GM21786 (cell line): ENCODE measurements at regions not wholly inside any gene's neighbourhood (a gene's known extent, or its start where the extent isn't known, plus 50 kb on each side); places are given as distances from the start of the nearest gene placed in this dataset.
A peak's percentile ranks its signal among the peaks of the same experiment; 100 is the strongest.
"Not testable (repeated sequence)": the region's sequence is repeated elsewhere in the genome, so short reads cannot be mapped to it uniquely, and the experiment has no call there.

Source experiments
- ATAC-seq: cut with Tn5 transposase; IDR thresholded peaks from one replicate; pipeline ENCODE4 v1.9.1; 2021; ENCODE audit not compliant: unreplicated experiment

GRCh38 chr14:39734306-39734705 lies 302.1 kb upstream of the FBXO33 start:
- no peak for ATAC-seq

DNA sequence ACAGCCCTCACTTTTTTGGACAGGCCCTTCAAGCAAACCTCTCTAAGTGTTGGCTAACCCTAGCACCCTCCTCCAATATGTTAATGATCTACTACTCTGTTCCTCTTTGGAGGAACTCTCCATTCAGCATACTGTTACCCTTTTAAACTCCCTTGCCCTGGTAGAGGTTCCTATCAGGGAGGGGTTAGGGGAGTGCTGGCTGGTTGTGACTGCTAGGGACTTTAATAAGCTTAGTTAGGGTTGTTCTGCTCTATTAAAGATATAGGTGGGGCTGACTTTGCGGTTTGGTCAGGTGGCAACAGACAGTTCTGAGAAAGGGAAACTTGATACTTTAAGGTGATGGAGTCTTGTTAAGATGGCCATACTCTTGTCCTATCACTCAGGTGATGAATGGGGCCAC lies 301.5 kb upstream of the FBXO33 start:
- peak; percentile 65 for ATAC-seq

DNA sequence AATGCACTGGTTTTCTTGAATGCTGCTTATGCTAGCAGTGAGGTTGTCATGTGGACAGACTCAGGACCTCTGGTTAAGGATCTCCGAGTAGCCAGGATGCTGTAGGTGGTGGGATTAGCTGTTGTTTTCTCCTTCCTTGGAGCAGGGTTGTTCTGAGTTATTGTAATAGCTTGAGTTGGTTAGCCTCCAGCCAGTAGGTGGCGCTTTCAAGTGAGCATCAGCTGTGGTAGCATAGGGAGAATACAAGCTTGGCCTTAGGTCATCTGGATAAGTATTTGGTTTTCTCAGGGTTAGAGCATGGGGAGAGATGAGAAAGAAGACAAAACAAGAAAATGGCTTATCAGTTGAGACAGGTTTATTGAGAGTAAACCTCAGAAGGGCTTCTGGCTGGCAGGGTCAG lies 299.7 kb upstream of the FBXO33 start:
- no peak for ATAC-seq

DNA sequence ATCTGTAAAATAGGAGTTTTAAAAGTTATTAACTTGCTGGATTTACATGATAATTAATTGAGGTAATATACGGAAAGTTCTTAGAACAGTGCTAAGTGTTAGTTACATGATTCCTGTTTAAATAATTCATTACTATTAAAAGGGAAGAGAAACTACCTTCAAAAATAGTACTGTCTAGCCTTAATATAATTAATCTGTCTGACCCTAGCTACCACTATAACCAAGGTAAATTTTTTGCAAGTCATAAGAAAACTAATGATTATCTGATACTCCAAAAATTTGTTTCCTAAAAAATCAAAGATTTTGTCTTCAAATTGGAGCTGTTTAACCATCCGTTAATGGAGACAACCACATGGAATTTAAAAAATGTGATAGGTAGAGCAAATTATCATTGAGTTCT lies 294.3 kb upstream of the FBXO33 start:
- no peak for ATAC-seq

- ATAC-seq = no peak
Observed at GRCh38 chr14:39722547-39723273, 290.5 kb upstream of the FBXO33 start.

GRCh38 chr14:39716987-39717570 lies 284.8 kb upstream of the FBXO33 start:
- no peak for ATAC-seq

GRCh38 chr14:39712293-39712999 lies 280.2 kb upstream of the FBXO33 start:
- ATAC-seq = no peak

DNA sequence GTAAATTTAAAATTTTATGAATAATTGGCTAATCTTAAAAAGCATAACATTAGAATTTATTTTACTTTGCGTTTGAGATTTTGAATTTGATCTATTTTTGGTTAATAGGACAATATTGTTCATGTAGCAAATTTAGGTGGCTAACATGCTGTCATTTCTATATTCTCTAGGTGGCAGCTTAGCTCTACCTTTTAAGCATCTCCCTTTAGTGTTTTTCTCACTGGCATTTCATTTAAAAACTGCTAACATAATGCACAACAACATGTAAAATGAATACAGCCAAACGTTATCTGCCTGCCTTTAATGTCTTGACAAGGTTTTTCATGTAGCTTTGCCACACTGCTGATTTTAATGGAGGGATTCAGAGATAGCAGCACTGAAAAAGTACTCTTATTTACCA lies 272.4 kb upstream of the FBXO33 start:
- no peak for ATAC-seq

GRCh38 chr14:39694341-39694740 lies 262.1 kb upstream of the FBXO33 start:
- no peak for ATAC-seq

DNA sequence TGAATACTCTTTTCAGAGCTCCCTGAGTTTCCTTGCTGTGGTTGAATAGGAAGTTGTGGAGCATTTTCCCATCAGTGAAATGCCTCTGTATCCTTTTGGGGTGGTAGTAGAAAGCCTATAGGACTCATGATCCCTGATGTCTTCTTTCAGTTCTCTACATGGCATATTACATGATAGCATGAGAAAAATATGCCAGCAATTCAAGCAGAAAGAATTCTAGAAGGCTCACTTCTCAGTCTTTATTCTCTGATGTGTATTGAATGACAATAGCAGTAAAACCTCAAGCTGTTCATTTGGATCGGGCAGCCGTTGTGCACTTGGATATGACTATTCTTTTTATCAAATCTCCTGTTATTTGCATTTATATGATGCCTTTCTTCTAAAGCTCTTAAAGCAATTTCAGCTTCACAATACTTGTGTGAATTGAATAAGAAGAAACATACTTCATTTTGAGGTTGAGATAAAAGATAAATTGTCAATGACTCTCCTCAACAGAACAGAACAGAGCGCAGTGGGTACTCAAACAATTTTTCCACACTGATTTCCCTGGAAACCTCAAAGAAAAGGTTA lies 251.5 kb upstream of the FBXO33 start:
- ATAC-seq = no peak

GRCh38 chr14:39682582-39682981 lies 250.3 kb upstream of the FBXO33 start:
- no peak for ATAC-seq

- no peak for ATAC-seq
Observed at GRCh38 chr14:39681782-39682399, 249.7 kb upstream of the FBXO33 start.

DNA sequence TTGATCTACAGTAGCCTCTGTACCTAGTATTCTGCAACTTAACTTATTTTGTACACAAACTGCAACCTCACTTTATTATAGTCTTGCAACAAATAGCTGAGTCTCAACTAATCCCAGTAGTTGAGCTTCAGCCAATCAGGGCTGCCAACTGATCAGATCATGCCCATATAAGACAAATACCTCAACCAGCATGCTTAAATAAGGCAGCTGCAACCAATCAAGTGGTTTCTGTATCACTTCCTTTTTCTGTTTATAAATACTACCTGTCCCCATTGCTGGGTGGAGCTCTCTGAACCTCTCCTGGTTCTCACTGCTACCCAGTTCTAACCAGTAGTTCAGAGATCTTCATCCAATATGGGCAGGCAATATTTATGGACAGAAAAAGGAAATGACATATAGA lies 248.5 kb upstream of the FBXO33 start:
- peak; percentile 87 for ATAC-seq

DNA sequence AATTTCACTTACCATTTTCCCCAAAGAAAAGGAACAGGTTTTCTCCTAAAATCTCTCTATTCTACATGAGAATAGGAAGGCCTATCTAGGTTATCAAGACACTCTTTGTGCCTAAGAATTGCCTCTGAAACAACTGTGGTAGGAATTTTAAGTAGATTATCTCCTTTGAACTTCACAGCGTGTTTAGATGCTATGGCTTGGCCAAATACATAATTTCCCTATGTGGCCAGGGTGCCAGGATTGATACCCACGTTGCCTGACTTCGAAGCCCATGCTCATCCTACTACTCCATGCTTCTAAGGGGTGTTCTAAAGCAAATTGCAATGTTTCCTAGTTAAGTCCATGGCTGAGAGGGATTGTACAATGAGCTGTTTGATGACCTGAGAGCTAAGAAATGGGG lies 241.5 kb upstream of the FBXO33 start:
- no peak for ATAC-seq

GRCh38 chr14:39673270-39673711 lies 241.1 kb upstream of the FBXO33 start:
- ATAC-seq = no peak

- no peak for ATAC-seq
Observed at GRCh38 chr14:39668449-39668848, 236.2 kb upstream of the FBXO33 start.

- no peak for ATAC-seq
Observed at GRCh38 chr14:39666386-39666785, 234.2 kb upstream of the FBXO33 start.

DNA sequence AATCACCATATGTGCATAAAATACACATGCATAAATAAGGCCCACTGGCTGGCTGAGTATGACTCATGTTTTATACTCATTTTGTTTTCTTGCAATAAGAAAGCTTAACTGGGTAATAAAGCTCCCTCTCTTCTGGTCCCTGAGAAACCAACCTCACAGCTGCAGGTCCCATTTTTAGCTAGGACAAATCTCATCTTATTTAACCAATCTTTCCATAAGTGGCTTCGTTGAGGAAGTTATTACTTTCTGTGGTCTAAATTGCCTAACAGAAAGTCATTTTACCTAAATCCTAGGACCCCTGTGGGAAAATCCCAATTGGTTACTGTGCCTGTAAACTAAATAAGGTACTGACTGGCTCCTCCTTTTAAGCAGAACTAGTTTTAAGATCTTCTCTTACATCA lies 232.8 kb upstream of the FBXO33 start:
- ATAC-seq = no peak

- no peak for ATAC-seq
Observed at GRCh38 chr14:39664646-39665045, 232.4 kb upstream of the FBXO33 start.

DNA sequence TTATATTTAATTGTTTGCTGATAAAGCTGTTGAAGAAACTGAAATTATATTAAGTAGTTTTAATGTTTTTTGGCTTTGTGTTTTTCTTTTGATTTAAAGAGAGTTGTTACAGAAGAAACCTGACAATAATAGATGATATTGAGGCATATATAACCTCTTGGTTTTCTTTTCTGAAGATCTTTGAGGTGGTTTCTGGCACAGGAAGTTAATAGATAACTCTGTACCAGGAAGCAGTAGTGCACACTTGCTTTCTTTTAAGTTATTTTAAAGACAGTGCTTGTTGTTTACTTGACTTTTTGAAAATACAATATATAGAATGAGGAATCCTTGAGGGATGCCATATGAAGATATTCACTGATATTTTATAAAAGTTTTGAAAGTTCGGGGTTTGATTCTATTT lies 209.0 kb upstream of the FBXO33 start:
- peak; percentile 76 for ATAC-seq

DNA sequence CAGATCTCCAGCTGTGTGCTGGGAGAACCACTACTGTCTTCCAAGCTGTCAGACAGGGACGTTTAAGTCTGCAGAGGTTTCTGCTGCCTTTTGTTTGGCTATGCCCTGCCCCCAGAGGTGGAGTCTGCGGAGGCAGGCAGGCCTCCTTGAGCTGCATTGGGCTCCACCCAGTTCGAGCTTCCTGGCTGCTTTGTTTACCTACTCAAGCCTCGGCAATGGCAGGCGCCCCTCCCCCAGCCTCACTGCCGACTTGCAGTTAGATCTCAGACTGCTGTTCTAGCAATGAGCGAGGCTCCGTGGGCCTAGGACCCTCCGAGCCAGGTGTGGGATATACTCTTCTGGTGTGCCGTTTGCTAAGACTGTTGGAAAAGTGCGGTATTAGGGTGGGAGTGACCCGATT lies 206.8 kb upstream of the FBXO33 start:
- not testable (repeated sequence) for ATAC-seq
